Caki2 (cell line): ENCODE measurements at regions not wholly inside any gene's neighbourhood (a gene's known extent, or its start where the extent isn't known, plus 50 kb on each side); places are given as distances from the start of the nearest gene placed in this dataset.
"Not testable (repeated sequence)": the region's sequence is repeated elsewhere in the genome, so short reads cannot be mapped to it uniquely, and the experiment has no call there.

Experiments
- DNase-seq: peaks from one replicate; pipeline ENCODE4 v3.0.0-alpha.2; 2015; ENCODE audit warnings: low read depth
- in situ Hi-C: cut with HindIII; loops from 2 replicates; pipeline ENCODE4 v1.10.0; 2016; ENCODE audit warnings: low sequenced_read_pairs, low pct_unique_long_range_greater_than_20kb, mixed read lengths

DNA sequence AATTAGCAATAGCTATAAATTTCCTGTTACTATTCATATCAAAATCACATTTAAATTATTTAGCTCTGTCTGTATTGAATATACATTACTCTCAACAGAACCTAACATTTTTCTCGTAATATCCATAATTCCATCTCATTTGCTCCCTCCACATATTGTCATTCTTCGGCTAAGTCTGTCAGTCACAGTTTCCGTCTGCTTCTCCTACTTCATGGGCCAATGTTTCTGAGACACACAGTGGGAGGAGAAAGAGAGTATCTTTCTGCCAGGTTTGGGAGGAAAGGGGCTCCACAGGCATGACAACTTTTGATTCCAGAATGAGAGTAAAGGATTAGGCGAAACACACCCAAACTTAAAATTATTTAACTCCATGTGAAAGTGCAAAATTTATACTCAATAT, 273.1 kb upstream of the SMIM21 start:
- DNase-seq = no peak
- in situ Hi-C loops = no loop called here

GRCh38 chr18:75698861-75699260, 271.4 kb upstream of the SMIM21 start:
- no peak for DNase-seq

DNA sequence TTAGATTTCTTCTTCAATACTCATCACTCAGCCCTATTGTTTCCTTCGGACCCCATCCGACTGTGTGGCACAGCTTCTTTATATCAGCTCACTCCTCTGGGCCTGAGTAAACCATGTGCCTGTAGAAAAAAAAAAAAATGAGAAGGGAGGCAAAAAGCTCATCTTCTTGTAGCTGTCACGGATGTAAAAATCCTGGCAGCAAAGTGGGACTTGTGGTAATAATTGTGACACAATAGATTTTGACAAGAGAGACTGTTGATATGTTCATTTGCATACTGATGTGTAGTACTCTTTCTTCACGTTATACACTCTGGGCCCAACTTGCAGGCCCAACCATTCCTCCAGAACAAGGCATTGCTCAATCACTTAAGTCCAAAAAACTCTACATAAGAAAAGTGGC, 270.0 kb upstream of the SMIM21 start:
- DNase-seq = no peak
- in situ Hi-C loops = no loop called here

More at GRCh38 chr18:75698861-75699260, 271.4 kb upstream of the SMIM21 start:
- in situ Hi-C loops = no loop called here

- no peak for DNase-seq
- in situ Hi-C loops = no loop called here
Observed at GRCh38 chr18:75696391-75696790, 268.9 kb upstream of the SMIM21 start.

DNA sequence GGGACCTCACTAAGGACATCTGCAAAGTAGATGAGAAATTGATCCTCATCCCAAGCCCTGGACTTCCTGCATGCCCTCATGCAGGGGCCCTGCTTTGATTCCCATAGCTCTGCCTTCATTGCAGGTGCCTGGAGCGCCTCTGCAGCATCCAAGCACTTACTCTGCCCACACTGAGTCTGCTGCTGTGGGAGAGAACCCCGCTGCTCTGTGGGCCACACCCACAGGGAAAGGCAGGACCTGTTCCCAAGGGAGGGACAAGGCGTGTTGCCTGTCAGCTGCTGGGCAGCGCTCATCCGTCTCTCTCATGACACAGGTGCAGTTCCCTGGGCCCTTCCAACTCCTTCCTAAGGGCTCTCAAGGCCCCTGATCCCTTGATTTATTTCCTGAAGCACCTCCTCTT, 266.8 kb upstream of the SMIM21 start:
- DNase-seq = no peak
- in situ Hi-C loops = no loop called here

DNA sequence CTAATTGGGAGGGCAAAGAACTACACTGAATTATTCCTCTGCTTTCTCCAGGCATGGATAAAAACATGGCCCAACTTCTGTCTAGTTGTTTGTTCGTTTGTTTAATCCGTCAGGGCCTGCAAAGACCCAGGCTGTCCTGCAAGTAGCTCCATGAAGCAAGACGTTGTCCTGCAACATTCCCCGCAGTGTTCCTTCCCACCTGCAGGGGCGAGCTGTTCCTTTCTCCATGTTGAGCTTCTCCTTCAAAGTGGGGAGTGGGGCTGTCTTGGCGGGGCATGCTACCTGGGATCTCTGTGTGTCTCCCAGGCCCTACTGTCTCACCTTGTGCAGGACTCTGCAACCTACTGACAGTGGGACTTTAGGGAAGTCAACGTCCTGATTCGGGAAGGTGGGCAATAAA, 264.0 kb upstream of the SMIM21 start:
- no peak for DNase-seq
- in situ Hi-C loops = no loop called here

GRCh38 chr18:75690283-75690682, 262.8 kb upstream of the SMIM21 start:
- DNase-seq, in situ Hi-C loops: not testable (repeated sequence)

DNA sequence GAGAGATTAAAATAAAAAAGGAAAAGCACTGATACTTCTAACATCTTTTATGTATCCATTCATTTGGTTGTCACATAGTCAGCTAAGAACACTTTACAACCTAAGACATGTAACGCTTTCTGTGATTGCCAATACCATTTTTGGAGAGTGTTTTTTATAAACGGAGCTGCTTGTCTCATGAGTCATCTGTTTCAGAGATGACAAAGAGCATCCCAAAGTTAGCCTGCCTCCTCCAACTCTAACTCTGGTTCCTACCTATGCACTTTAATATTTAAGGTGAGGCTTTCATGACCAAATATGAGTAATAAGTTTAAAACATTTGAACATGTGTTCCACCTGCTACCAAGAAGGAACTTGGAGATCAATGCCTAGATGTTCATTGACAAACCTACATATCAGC, 260.1 kb upstream of the SMIM21 start:
- no peak for DNase-seq
- in situ Hi-C loops = no loop called here

DNA sequence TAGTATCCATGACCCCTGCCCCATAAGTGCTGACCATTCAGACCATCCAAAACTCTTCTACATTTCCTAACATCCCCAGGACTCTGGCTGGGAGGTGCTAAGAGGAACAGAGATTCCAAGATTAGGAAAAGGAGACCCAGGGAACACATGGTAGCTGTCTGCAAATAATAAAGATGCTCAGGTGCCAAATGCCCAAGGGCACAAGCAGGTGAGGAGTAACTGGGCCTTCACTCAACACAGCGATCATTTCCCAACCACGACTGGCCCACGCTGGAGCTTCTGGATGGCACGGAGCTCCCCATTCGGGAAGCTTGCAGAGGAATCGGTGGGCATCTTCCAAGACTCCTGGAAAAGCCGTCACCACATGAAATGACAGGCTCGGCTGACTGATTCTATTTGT, 255.9 kb upstream of the SMIM21 start:
- no peak for DNase-seq
- in situ Hi-C loops = no loop called here

DNA sequence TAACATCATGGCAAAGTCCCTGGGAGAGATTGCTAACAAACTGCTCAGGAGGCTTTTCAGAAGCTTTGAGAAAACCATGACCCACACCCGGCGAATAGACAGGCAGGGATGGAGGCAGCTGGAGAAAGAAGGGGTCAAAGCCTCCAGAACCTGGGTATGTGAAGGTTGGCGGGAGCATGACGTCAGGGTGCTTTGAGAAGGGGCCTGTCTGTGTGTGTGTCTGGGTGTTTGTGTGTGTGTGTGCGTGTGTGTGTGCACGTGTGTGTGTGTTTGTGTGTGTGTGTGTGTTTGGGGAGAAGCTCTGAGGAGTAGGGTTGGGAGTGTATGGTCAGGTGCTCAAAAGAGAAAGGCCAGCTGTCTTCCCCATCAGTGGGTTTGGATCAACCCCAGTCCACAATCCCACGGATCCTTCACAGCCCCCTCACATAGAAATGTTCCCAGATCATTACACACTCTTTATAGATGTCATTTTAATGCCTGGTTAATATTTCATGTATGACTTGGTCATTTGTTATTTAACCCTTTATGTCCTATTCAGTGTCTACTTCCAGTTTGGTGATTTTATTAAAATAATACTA, 254.1 kb upstream of the SMIM21 start:
- in situ Hi-C loops = no loop called here

GRCh38 chr18:75679331-75679730, 251.8 kb upstream of the SMIM21 start:
- DNase-seq = no peak

More for the DNA sequence above, 254.1 kb upstream of the SMIM21 start:
- DNase-seq = no peak

DNA sequence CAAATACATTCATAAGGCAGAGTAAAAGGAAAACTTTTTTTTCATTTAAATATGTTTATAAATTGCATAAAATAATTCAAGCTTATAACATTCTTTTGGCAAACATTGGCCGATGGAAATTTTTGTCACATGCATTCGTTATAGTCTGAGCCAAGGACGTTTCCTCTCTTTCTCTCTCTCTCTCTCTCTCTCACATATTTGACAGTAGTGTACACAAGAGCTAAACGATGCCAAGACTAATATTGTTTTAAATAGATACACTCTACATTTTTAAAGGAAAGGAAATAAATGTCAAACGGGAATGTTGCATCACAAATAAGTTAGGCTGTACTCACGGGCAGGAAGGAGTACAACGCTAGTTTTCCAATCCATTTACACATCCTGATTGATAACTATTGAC, 251.1 kb upstream of the SMIM21 start:
- DNase-seq = no peak
- in situ Hi-C loops = no loop called here

More at GRCh38 chr18:75679331-75679730, 251.8 kb upstream of the SMIM21 start:
- in situ Hi-C loops = no loop called here

DNA sequence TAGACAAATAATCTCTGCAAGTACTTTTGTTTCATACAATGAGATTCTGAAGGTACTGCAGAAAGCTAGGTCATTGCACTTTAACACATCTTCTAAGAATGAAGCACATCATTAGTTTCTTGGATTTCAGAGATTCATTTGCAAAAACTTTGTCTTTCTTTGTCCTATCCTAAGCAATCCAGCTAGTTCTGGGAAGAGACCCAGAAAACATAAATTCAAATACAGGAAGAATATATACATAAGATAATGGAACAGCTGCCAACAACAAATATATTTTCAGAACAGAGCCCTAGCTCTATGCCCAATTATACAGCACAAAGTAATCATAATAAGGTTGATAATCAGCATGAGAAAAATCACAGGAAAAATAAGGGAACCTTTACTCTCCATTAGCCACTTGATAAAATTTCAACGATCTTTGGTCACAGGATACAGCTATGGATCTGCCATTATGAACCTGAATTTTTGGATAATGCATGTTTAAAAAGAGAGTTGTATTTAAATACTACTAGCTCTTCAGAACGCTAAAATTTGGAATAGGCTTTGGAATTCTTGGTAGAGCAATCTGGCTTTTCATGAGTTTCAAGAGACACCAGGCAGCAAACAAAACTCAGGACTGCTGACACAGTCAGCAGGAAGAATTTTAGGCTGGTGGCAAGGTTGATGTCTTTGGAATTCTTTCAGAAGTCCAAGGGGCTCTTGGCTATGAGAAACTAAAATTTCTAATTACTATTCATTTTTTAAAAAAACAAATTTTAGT, 250.4 kb upstream of the SMIM21 start:
- DNase-seq = no peak
- in situ Hi-C loops = no loop called here

DNA sequence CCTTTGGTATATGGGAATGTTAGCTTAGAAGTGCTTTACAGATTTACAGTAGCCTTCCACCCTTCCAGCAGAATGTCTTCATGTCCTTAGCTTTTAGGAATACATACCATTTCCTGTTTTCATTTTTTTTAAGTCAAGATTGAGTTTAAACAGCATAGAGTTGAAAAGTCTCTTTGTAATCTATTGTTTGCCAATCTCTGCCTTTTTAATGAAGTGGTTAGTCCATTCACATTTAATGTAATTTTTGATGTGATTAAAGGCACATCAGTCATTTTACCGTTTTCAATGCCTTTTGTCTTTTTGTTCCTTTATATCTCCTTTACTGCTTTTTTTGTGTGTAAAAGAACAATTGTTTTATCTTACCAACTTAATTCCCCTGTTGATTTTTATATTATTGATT, 233.4 kb upstream of the SMIM21 start:
- in situ Hi-C loops = no loop called here
- DNase-seq = no peak

DNA sequence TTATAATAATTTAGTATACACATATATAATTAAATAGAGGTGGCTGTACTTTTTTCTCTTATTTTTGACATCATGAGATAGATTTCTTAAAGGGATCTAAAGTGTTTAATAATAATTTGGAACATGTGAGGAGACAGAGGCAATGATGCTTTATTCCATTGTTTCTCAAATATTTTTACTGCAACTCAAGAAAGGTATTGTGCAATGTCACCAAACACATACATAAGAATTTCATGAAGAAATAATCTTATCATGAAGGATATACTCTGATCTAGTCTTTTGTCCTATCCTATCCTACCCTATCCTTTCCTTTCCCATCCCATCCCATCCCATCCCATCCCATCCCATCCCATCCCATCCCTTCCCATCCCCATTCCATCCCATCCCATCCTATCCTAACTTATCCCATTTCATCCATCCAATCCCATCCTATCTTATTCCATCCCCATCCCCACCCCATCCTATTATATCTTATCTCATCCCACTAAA, 232.1 kb upstream of the SMIM21 start:
- in situ Hi-C loops = no loop called here
- no peak for DNase-seq

- in situ Hi-C loops = no loop called here
- DNase-seq = no peak
Observed at GRCh38 chr18:75658330-75658729, 230.8 kb upstream of the SMIM21 start.

GRCh38 chr18:75656563-75657247, 229.2 kb upstream of the SMIM21 start:
- no peak for DNase-seq
- in situ Hi-C loops = no loop called here

GRCh38 chr18:75656035-75656434, 228.5 kb upstream of the SMIM21 start:
- DNase-seq = no peak
- in situ Hi-C loops = no loop called here
